Smooth muscle cell (in vitro differentiated cells): ENCODE measurements at regions not wholly inside any gene's neighbourhood (a gene's known extent, or its start where the extent isn't known, plus 50 kb on each side); places are given as distances from the start of the nearest gene placed in this dataset.

Source experiments
- DNase-seq: peaks from one replicate; lab custom pipeline; 2025; ENCODE audit not compliant: unreplicated experiment; lab: John Stamatoyannopoulos, UW
- H2AFZ ChIP-seq: fragments of 200-600 bp; sonication (generic); 2 replicates; pipeline ENCODE4 v1.6.0; 2016; ENCODE audit warnings: antibody characterized with exemption, low read depth, mild to moderate bottlenecking
- H3F3A ChIP-seq: fragments of 200-600 bp; sonication (generic); 2 replicates; pipeline ENCODE4 v1.6.0; 2017; ENCODE audit warnings: antibody characterized with exemption, low read depth
- H3K27ac ChIP-seq: fragments of 200-600 bp; sonication (generic); 2 replicates; pipeline ENCODE4 v1.5.1; 2016; ENCODE audit warnings: low read depth, mild to moderate bottlenecking
- H3K27me3 ChIP-seq: fragments of 200-600 bp; sonication (generic); 2 replicates; pipeline ENCODE4 v1.6.1; 2016; ENCODE audit warnings: low read depth, mild to moderate bottlenecking
- H3K36me3 ChIP-seq: fragments of 200-600 bp; sonication (generic); 2 replicates; pipeline ENCODE4 v1.5.1; 2016; ENCODE audit warnings: low read depth
- H3K4me1 ChIP-seq: fragments of 200-600 bp; sonication (generic); 2 replicates; pipeline ENCODE4 v1.5.1; 2016; ENCODE audit warnings: low read depth
- H3K4me2 ChIP-seq: fragments of 200-600 bp; sonication (generic); 2 replicates; pipeline ENCODE4 v1.6.0; 2016; ENCODE audit warnings: mild to moderate bottlenecking
- H3K4me3 ChIP-seq: fragments of 200-600 bp; sonication (generic); 2 replicates; pipeline ENCODE4 v1.5.1; 2016; ENCODE audit warnings: mild to moderate bottlenecking
- H3K79me2 ChIP-seq: fragments of 200-600 bp; sonication (generic); 2 replicates; pipeline ENCODE4 v1.6.0; 2016; ENCODE audit warnings: low read depth, mild to moderate bottlenecking
- H3K9ac ChIP-seq: fragments of 200-600 bp; sonication (generic); 2 replicates; pipeline ENCODE4 v1.6.0; 2016; ENCODE audit warnings: low read depth
- H3K9me3 ChIP-seq: fragments of 200-600 bp; sonication (generic); replicated peaks from 2 replicates; pipeline ENCODE4 v1.5.1; 2016; ENCODE audit warnings: low read depth
- H4K20me1 ChIP-seq: fragments of 200-600 bp; sonication (generic); 2 replicates; pipeline ENCODE4 v1.6.0; 2016; ENCODE audit warnings: low read depth
- WGBS: methylation state at CpG from one replicate; pipeline ENCODE4 v1.1.7; 2016; ENCODE audit warnings: low lambda C conversion rate; 5-methylcytosine and 5-hydroxymethylcytosine counted together
- TF ChIP-seq, protein P1 (sequence below): fragments of 200-600 bp; sonication (generic); IDR thresholded peaks from 2 replicates; pipeline ENCODE4 v1.5.1; 2017; ENCODE audit warnings: borderline replicate concordance, mild to moderate bottlenecking, antibody characterized with exemption; ENCODE audit not compliant: insufficient read depth, poor library complexity, severe bottlenecking

DNA sequence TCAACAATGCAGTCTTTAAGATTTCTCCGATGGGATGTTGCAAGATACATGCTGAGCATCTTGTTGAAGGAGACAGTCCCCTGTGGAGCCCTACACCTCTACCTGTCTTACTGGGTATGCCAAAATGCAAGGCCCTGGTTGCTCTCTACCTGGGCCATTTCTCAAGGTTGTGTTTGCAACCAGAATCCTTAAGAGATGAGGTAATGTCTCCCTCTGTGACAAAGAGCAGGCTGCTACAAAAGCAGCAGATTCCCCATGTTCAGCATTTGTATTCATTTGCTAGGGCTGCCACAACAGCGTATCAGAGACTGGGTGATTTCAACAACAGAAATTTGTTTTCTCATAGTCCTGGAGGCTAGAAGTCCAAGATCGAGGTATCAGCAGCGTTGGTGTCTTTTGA lies 138.4 kb upstream of the RPS23 start:
- no peaks in the 10 kb centered on the region for H4K20me1 ChIP-seq
- WGBS = 62% methylated on average over 4 of the region's 4 CpGs
- H3K36me3 ChIP-seq = no peaks in the 10 kb centered on the region
- no peaks in the 10 kb centered on the region for H3K79me2 ChIP-seq
- no peaks in the 10 kb centered on the region for H3K4me1 ChIP-seq
- H3K4me2 ChIP-seq = no peak overlapping the region
- TF ChIP-seq, protein P1, sequence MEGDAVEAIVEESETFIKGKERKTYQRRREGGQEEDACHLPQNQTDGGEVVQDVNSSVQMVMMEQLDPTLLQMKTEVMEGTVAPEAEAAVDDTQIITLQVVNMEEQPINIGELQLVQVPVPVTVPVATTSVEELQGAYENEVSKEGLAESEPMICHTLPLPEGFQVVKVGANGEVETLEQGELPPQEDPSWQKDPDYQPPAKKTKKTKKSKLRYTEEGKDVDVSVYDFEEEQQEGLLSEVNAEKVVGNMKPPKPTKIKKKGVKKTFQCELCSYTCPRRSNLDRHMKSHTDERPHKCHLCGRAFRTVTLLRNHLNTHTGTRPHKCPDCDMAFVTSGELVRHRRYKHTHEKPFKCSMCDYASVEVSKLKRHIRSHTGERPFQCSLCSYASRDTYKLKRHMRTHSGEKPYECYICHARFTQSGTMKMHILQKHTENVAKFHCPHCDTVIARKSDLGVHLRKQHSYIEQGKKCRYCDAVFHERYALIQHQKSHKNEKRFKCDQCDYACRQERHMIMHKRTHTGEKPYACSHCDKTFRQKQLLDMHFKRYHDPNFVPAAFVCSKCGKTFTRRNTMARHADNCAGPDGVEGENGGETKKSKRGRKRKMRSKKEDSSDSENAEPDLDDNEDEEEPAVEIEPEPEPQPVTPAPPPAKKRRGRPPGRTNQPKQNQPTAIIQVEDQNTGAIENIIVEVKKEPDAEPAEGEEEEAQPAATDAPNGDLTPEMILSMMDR = no peak
- no peaks in the 10 kb centered on the region for H3K9me3 ChIP-seq
- H3K27ac ChIP-seq = no peak overlapping the region
- peaks cover 2% of the 10 kb centered on the region for H3F3A ChIP-seq
- H3K4me3 ChIP-seq = no peak overlapping the region
- H3K27me3 ChIP-seq = no peaks in the 10 kb centered on the region
- no peak for DNase-seq
- no peak overlapping the region for H2AFZ ChIP-seq
- no peak overlapping the region for H3K9ac ChIP-seq

DNA sequence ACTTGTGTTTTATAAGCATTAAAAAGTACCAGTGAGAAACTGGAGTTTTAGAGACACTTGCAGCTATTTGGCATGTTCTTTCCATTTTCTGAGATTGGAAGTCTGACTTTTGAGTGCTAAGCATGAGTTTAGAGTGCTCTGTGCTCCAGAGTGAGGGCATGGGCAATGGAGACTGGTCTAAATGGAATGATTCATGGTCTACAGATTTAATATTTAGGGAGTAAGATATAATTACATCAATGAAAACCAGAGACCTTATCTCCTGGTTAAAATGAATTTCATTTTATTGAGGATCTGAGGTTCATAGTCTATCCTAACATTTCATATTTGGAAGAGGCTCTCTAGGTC lies 135.9 kb upstream of the RPS23 start:
- Histone ChIP-seq H2AFZ (no peak overlapping the region), H3K36me3 (no peaks in the 10 kb centered on the region), H3K4me2 (peak overlapping the region; percentile 25), H3K79me2 (no peaks in the 10 kb centered on the region), H4K20me1 (no peaks in the 10 kb centered on the region), H3K4me3 (no peak overlapping the region), H3K27me3 (no peaks in the 10 kb centered on the region), H3F3A (peaks cover 2% of the 10 kb centered on the region), H3K9me3 (no peaks in the 10 kb centered on the region), H3K4me1 (no peaks in the 10 kb centered on the region), H3K27ac (peak overlapping the region; percentile 66), H3K9ac (no peak overlapping the region)
- no peak for DNase-seq
- TF ChIP-seq, protein P1 = no peak

DNA sequence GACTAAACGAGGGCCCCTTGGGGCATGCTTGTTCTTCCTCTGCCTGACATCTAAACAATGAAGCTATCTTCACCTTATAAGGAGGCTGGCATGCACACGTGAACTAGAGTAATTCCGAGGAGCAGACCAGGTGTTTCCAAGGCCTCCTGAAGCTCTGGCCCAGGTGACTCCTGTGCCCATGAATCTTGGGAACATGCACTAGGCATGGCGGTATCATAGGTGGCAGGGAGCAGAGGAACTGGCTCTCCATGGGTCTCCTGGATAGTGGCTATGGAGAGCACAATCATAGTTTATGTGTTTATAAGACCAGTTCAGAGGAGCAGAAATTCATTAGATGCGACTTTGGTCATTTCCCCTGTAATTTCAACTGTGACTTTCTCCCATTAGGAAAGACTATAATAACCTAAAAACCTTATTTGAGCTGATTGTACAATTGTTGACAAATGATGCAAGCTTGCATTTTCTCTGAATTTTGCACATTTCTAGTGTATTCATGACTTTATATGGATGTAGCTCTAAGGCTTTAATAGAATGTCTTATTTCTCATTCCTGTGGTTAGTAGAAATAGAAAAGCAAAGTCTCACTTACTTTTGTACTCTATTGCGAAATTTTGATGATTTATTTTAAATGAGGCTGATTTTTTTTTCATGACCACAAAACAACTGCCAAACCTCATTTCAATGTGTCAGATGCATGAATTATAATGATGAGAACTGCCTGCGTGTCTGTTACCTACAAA lies 135.3 kb upstream of the RPS23 start:
- Histone ChIP-seq H3K36me3 (no peaks in the 10 kb centered on the region), H3K9me3 (no peaks in the 10 kb centered on the region), H3K27ac (peak overlapping the region; percentile 66), H3K4me1 (no peaks in the 10 kb centered on the region), H3K4me2 (peak overlapping the region; percentile 25), H2AFZ (no peak overlapping the region), H3K9ac (no peak overlapping the region), H3K79me2 (no peaks in the 10 kb centered on the region), H3K27me3 (no peaks in the 10 kb centered on the region), H3F3A (peaks cover 2% of the 10 kb centered on the region), H4K20me1 (no peaks in the 10 kb centered on the region), H3K4me3 (no peak overlapping the region)
- WGBS = 61% methylated on average over 7 of the region's 7 CpGs
- DNase-seq = no peak
- TF ChIP-seq, protein P1 = no peak

DNA sequence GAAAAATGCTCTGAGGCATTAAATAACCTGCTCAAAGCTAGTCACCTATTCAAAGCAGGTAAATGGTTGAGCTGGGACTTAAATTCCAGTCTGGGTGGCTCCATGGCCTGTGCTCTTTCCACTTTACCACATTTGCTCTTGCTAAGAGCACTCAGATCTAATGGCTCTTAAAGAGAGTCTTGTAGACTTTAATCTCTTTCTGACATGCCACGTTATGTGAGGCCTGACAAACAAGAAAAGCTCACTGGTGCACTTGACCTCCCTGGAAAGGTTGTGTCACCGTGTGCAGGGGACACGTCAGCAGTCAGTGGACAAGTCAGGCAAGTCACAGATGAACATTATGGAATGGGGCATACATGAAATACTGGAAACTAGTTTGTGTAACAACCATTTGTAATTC lies 129.9 kb upstream of the RPS23 start:
- H3F3A ChIP-seq = no peaks in the 10 kb centered on the region
- WGBS = 78% methylated on average over 3 of the region's 3 CpGs

More for the DNA sequence above, 129.9 kb upstream of the RPS23 start:
- Histone ChIP-seq H3K9me3 (peaks cover 9% of the 10 kb centered on the region), H3K9ac (no peak overlapping the region), H4K20me1 (no peaks in the 10 kb centered on the region), H3K27me3 (no peaks in the 10 kb centered on the region), H3K4me2 (no peak overlapping the region), H3K4me1 (peaks cover 4% of the 10 kb centered on the region), H3K36me3 (no peaks in the 10 kb centered on the region), H3K27ac (peak overlapping the region; percentile 98), H3K4me3 (no peak overlapping the region), H2AFZ (no peak overlapping the region), H3K79me2 (no peaks in the 10 kb centered on the region)
- no peak for DNase-seq
- TF ChIP-seq, protein P1 = no peak
